ENCODE measurements at regions not wholly inside any gene's neighbourhood (a gene's known extent, or its start where the extent isn't known, plus 50 kb on each side); places are given as distances from the start of the nearest gene placed in this dataset.

DNA sequence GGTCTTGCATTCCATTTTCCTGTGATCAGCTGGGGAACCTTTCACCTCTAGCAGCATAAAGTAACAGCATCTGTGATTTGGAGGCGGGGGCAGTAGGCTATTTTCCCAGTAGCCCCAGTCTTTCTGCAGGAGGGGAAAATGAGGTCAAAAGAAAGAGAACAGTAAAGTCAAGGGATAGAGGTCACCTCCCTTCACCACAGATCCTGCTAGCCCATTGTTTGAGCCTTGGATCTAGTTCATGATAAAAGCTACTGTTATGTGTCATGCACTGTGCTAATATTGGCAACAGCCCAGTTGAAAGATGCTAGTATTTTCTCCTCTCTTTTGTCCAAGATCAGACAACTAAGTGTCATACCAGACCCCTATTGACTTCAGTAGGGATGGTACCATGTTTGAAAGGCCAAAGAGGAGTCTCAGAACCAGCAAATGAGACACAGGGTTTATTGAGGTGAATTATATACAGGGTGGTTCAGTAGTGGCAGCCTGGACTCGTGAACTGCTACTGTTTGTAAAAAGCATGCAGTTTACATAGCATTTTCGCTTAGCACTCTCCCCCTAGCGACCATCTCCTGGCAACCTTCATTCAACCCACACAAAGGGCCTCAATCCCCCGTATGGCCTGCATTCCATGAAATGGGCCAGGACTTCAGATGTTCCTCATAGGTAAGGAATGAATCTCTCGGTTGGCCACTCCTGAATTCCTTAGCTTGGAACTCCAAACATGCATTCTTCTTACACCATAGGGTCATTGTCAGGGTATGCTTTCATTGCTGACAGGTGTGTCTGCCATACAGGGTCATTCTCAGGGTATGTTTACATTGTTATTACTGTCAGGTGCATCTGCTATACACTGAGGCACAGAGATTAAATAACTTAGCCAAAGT, 170.0 kb upstream of the FRMPD4 start:
- Histone ChIP-seq H3K27me3 (ENCODE audit: control insufficient read depth in 1 of 2, insufficient read depth in 2 of 2, low read length in 1 of 2) (no peaks in the 10 kb centered on the region), H3K36me3 (ENCODE audit: control insufficient read depth in 1 of 2, insufficient read depth in 2 of 2, low read length in 1 of 2) (no peaks in the 10 kb centered on the region), H3K4me1 (ENCODE audit: control insufficient read depth in 1 of 2, insufficient read depth in 2 of 2, low read length in 2 of 2) (no peaks in the 10 kb centered on the region), H3K27ac (ENCODE audit: low read depth in 1 of 2, low read length in 2 of 2) (no peak overlapping the region), H3K4me3 (ENCODE audit: low read length in 2 of 2) (no peak overlapping the region), H3K9me3 (ENCODE audit: control insufficient read depth, low read length) (no peaks in the 10 kb centered on the region)
- intact Hi-C loops (cut with DNase I): no loop called here
- DNase-seq (no peak), ATAC-seq (ENCODE audit: low FRiP score) (no peak)
- WGBS, 2 donors: 62 to 93% methylated on average over 6 of the region's 6 CpGs

DNA sequence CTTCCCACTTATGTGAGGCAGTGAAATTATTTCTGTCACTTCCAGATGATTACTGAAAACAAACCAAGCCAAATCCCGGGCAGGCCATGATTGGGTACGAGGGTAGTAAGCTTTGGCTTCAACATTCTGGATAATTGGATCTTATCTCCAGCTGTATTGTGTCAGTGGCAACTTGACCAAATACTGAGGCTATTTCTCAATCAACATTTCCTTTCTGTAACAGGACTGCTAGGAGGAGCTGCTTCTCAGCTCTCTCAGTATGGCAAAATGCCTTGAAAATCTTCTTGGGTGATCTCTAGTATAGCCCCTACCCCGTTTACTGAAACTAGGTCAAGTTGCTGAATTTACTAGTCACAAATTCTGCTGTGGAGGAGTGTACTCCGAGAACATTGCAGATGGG, 169.3 kb upstream of the FRMPD4 start:
- no peaks in the 10 kb centered on the region for H3K4me1 ChIP-seq (ENCODE audit: control insufficient read depth in 1 of 2, insufficient read depth in 2 of 2, low read length in 2 of 2)
- H3K27ac ChIP-seq (ENCODE audit: low read depth in 1 of 2, low read length in 2 of 2): no peak overlapping the region
- DNase-seq: no peak
- no peaks in the 10 kb centered on the region for H3K9me3 ChIP-seq (ENCODE audit: control insufficient read depth, low read length)
- H3K36me3 ChIP-seq (ENCODE audit: control insufficient read depth in 1 of 2, insufficient read depth in 2 of 2, low read length in 1 of 2): no peaks in the 10 kb centered on the region
- WGBS, 2 donors: 57 to 69% methylated on average over 4 of the region's 4 CpGs
- no peaks in the 10 kb centered on the region for H3K27me3 ChIP-seq (ENCODE audit: control insufficient read depth in 1 of 2, insufficient read depth in 2 of 2, low read length in 1 of 2)
- no peak overlapping the region for H3K4me3 ChIP-seq (ENCODE audit: low read length in 2 of 2)
- intact Hi-C loops (cut with DNase I): no loop called here
- no peak for ATAC-seq (ENCODE audit: low FRiP score)

DNA sequence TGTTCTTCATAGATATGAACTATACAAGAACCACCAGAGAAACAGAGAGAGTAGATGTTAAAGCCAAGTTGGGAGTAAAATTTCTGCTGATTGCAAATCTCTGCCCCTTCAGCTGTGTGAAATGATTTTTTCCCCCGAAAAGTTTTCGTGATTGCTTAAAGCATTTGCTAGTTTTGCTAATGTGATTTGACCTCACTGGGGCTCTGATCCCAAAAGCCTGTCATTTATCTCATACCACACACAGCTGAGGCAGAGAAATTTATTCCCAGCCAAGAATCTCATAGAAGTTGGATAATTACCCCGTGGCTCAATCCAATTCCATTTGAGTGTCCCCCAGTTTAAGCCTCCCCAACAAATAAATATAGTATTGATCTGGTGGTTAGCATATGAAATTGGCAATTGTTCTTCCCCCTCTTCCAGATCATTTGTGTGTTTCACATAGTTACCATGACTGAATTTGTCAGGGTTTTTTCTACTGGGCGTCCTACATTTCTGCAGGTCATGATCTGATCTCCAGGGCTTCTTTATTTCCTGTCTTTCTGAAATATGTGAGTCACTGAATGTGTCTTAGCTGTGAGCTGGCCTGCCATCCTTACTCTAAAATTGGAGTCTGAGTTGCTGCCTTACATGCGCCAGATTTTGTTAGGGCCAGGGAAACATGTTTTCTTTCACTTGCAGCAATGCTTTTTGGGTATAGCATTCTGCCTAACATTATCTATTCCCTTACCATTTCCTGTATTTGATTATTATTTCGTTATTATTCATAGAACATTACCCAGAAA, 167.5 kb upstream of the FRMPD4 start:
- 27 to 35% methylated on average over 6 of the region's 6 CpGs for WGBS, 2 donors
- no peaks in the 10 kb centered on the region for H3K4me1 ChIP-seq (ENCODE audit: control insufficient read depth in 1 of 2, insufficient read depth in 2 of 2, low read length in 2 of 2)
- no peak for DNase-seq
- H3K4me3 ChIP-seq (ENCODE audit: low read length in 2 of 2): no peak overlapping the region
- intact Hi-C loops (cut with DNase I): no loop called here
- H3K36me3 ChIP-seq (ENCODE audit: control insufficient read depth in 1 of 2, insufficient read depth in 2 of 2, low read length in 1 of 2): no peaks in the 10 kb centered on the region
- no peaks in the 10 kb centered on the region for H3K9me3 ChIP-seq (ENCODE audit: control insufficient read depth, low read length)
- no peak for ATAC-seq (ENCODE audit: low FRiP score)
- H3K27ac ChIP-seq (ENCODE audit: low read depth in 1 of 2, low read length in 2 of 2): no peak overlapping the region
- H3K27me3 ChIP-seq (ENCODE audit: control insufficient read depth in 1 of 2, insufficient read depth in 2 of 2, low read length in 1 of 2): no peaks in the 10 kb centered on the region

DNA sequence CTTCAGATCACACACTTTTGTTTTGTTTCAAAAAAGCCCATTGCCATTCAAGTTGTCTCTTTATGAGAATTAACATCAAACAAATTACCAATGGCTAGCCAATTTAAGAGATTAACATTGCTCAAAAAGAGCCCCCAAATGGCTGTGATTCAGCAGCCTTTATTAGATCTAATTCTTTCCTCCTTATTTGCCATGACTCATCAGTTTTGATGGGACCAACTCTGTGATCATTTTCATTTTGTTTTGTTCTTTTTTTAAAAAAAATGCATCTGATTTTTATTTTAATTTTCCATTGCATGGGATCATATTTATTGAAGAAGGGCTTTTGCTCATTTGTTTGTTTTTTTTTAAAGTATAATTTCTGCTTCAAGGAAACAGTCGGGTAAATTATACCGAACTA, 161.6 kb upstream of the FRMPD4 start:
- ATAC-seq (ENCODE audit: low FRiP score) (no peak), DNase-seq (no peak)
- no peak overlapping the region for H3K27ac ChIP-seq (ENCODE audit: low read depth in 1 of 2, low read length in 2 of 2)
- H3K9me3 ChIP-seq (ENCODE audit: control insufficient read depth, low read length): no peaks in the 10 kb centered on the region
- no peak overlapping the region for H3K4me3 ChIP-seq (ENCODE audit: low read length in 2 of 2)
- 80 to 94% methylated on average over 2 of the region's 2 CpGs for WGBS, 2 donors
- H3K27me3 ChIP-seq (ENCODE audit: control insufficient read depth in 1 of 2, insufficient read depth in 2 of 2, low read length in 1 of 2): no peaks in the 10 kb centered on the region
- intact Hi-C loops (cut with DNase I): no loop called here
- H3K4me1 ChIP-seq (ENCODE audit: control insufficient read depth in 1 of 2, insufficient read depth in 2 of 2, low read length in 2 of 2): no peaks in the 10 kb centered on the region
- H3K36me3 ChIP-seq (ENCODE audit: control insufficient read depth in 1 of 2, insufficient read depth in 2 of 2, low read length in 1 of 2): no peaks in the 10 kb centered on the region

DNA sequence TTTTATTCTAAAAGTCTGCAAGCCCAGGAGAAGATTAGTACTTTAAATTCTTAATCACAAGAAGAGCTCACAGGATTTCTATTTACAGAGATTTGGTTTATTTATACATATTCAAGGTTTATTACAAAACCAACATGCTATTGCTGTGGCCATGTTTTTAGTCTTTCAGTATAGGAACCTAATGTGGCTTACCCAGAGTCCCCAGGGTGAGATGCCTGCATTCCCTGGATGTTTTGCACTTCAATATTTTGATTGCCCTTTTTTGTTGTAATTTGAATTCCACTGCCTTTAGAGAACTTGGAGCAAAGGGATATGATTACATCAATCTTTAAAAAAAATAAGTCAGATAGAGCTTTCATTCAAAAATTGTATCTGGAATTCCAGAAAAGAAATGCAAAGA, 146.0 kb upstream of the FRMPD4 start:
- DNase-seq (no peak), ATAC-seq (ENCODE audit: low FRiP score) (no peak)
- Histone ChIP-seq H3K9me3 (ENCODE audit: control insufficient read depth, low read length) (no peaks in the 10 kb centered on the region), H3K27me3 (ENCODE audit: control insufficient read depth in 1 of 2, insufficient read depth in 2 of 2, low read length in 1 of 2) (no peaks in the 10 kb centered on the region), H3K4me3 (ENCODE audit: low read length in 2 of 2) (no peak overlapping the region), H3K36me3 (ENCODE audit: control insufficient read depth in 1 of 2, insufficient read depth in 2 of 2, low read length in 1 of 2) (no peaks in the 10 kb centered on the region), H3K4me1 (ENCODE audit: control insufficient read depth in 1 of 2, insufficient read depth in 2 of 2, low read length in 2 of 2) (no peaks in the 10 kb centered on the region), H3K27ac (ENCODE audit: low read depth in 1 of 2, low read length in 2 of 2) (no peak overlapping the region)
- intact Hi-C loops (cut with DNase I): no loop called here

DNA sequence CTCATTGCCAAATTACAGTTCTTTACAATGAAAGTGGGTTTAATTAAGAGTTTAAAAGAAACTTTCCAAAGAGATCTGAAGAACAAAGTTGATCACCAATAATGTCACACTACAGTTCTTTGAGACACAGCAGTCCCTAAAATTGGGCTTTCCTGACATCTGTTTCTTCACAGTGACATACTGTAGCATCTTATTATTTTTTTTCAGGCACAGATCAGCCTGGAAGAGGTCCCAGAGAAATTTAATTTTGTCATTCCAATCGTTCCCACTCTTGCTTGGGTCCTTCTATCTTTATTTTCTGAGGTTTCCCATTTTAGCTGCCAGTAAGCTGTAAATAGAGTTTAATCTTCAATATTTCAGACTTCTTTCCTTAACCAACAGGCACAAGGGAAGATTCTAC, 143.1 kb upstream of the FRMPD4 start:
- no peak for DNase-seq
- 7 to 9% methylated on average over 1 of the region's 1 CpG for WGBS, 2 donors
- ATAC-seq (ENCODE audit: low FRiP score): no peak
- Histone ChIP-seq H3K4me3 (ENCODE audit: low read length in 2 of 2) (no peak overlapping the region), H3K9me3 (ENCODE audit: control insufficient read depth, low read length) (no peaks in the 10 kb centered on the region), H3K27me3 (ENCODE audit: control insufficient read depth in 1 of 2, insufficient read depth in 2 of 2, low read length in 1 of 2) (no peaks in the 10 kb centered on the region), H3K36me3 (ENCODE audit: control insufficient read depth in 1 of 2, insufficient read depth in 2 of 2, low read length in 1 of 2) (no peaks in the 10 kb centered on the region), H3K4me1 (ENCODE audit: control insufficient read depth in 1 of 2, insufficient read depth in 2 of 2, low read length in 2 of 2) (no peaks in the 10 kb centered on the region), H3K27ac (ENCODE audit: low read depth in 1 of 2, low read length in 2 of 2) (no peak overlapping the region)
- intact Hi-C loops (cut with DNase I): no loop called here

DNA sequence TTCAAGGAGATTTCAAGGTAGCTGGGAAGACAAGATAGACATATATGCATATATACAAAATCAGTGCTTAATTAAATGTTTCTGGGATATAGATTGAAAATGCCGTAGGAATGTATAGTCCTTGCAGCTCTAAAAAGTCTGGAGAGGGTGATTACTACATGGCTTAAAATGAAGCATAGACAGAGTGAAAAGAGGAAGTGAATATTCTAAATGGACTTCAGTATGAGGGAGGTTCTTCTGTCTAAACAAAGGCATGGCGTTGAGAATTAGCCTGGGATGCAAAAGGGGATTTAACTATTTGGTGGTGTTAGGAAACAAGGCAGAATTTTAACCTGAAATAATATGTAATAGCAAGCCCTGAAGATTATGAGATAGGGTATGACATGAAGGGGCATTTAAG, 141.5 kb upstream of the FRMPD4 start:
- no peaks in the 10 kb centered on the region for H3K9me3 ChIP-seq (ENCODE audit: control insufficient read depth, low read length)
- H3K27ac ChIP-seq (ENCODE audit: low read depth in 1 of 2, low read length in 2 of 2): no peak overlapping the region
- DNase-seq (no peak), ATAC-seq (ENCODE audit: low FRiP score) (no peak)
- no peaks in the 10 kb centered on the region for H3K36me3 ChIP-seq (ENCODE audit: control insufficient read depth in 1 of 2, insufficient read depth in 2 of 2, low read length in 1 of 2)
- WGBS, 2 donors: 55 to 68% methylated on average over 2 of the region's 2 CpGs
- no peaks in the 10 kb centered on the region for H3K27me3 ChIP-seq (ENCODE audit: control insufficient read depth in 1 of 2, insufficient read depth in 2 of 2, low read length in 1 of 2)
- intact Hi-C loops (cut with DNase I): no loop called here
- no peaks in the 10 kb centered on the region for H3K4me1 ChIP-seq (ENCODE audit: control insufficient read depth in 1 of 2, insufficient read depth in 2 of 2, low read length in 2 of 2)
- no peak overlapping the region for H3K4me3 ChIP-seq (ENCODE audit: low read length in 2 of 2)

DNA sequence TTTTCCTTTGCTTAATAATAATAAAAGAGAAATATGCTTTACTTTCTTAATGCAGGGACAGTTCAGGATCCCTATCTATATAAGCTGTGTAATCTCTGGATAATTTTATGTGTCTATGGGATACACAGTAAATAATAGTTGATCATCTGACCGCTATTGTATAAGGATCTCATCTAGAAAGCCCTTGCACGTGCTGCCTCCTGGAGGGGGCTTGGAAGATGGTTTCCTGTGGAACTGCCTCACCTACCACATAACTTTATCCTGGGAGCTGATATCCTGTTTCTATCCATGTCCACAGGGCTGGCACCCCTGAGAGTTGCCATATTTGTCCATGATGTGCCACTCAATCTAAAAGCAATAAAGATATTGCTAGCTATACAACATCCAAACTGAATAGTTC, 139.3 kb upstream of the FRMPD4 start:
- DNase-seq (no peak), ATAC-seq (ENCODE audit: low FRiP score) (no peak)
- H3K27me3 ChIP-seq (ENCODE audit: control insufficient read depth in 1 of 2, insufficient read depth in 2 of 2, low read length in 1 of 2): no peaks in the 10 kb centered on the region
- no peak overlapping the region for H3K4me3 ChIP-seq (ENCODE audit: low read length in 2 of 2)
- H3K27ac ChIP-seq (ENCODE audit: low read depth in 1 of 2, low read length in 2 of 2): no peak overlapping the region
- intact Hi-C loops (cut with DNase I): no loop called here
- WGBS, 2 donors: 33 to 58% methylated on average over 2 of the region's 2 CpGs
- H3K4me1 ChIP-seq (ENCODE audit: control insufficient read depth in 1 of 2, insufficient read depth in 2 of 2, low read length in 2 of 2): no peaks in the 10 kb centered on the region
- H3K9me3 ChIP-seq (ENCODE audit: control insufficient read depth, low read length): no peaks in the 10 kb centered on the region
- H3K36me3 ChIP-seq (ENCODE audit: control insufficient read depth in 1 of 2, insufficient read depth in 2 of 2, low read length in 1 of 2): no peaks in the 10 kb centered on the region

DNA sequence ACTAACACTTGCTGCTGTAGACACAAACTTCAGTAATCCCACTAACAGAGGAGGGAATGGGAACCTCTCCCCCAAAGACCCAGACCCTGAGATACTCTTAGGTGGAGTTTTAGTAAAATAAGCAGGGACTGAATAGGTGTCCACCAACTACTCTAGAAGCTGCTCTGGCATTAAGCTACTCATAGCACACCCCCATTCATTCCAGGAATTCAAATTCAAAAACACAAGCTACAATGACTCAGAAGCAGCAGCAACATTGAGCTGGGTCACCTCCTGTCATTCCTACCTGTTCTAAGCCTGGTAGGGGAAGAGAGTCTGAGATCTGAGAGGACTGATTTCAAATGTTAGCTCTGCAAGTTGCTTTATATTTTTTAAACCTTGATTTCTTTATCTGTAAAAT, 135.4 kb upstream of the FRMPD4 start:
- intact Hi-C loops (cut with DNase I): no loop called here
- Histone ChIP-seq H3K27ac (ENCODE audit: low read depth in 1 of 2, low read length in 2 of 2) (no peak overlapping the region), H3K27me3 (ENCODE audit: control insufficient read depth in 1 of 2, insufficient read depth in 2 of 2, low read length in 1 of 2) (no peaks in the 10 kb centered on the region), H3K36me3 (ENCODE audit: control insufficient read depth in 1 of 2, insufficient read depth in 2 of 2, low read length in 1 of 2) (no peaks in the 10 kb centered on the region), H3K4me3 (ENCODE audit: low read length in 2 of 2) (no peak overlapping the region), H3K9me3 (ENCODE audit: control insufficient read depth, low read length) (no peaks in the 10 kb centered on the region), H3K4me1 (ENCODE audit: control insufficient read depth in 1 of 2, insufficient read depth in 2 of 2, low read length in 2 of 2) (no peaks in the 10 kb centered on the region)
- DNase-seq (no peak), ATAC-seq (ENCODE audit: low FRiP score) (no peak)

Data from aorta (tissue), 5 donors.